AG20443 (cell line): ENCODE measurements at regions not wholly inside any gene's neighbourhood (a gene's known extent, or its start where the extent isn't known, plus 50 kb on each side); places are given as distances from the start of the nearest gene placed in this dataset.

Experiments
- DNase-seq: peaks from one replicate; pipeline ENCODE4 v3.0.0; 2012; ENCODE audit warnings: low spot score, mixed read lengths

- DNase-seq, result no peak
These were observed 153.8 kb downstream of the CEBPB start for GRCh38 chr20:50344232-50345071.

DNA sequence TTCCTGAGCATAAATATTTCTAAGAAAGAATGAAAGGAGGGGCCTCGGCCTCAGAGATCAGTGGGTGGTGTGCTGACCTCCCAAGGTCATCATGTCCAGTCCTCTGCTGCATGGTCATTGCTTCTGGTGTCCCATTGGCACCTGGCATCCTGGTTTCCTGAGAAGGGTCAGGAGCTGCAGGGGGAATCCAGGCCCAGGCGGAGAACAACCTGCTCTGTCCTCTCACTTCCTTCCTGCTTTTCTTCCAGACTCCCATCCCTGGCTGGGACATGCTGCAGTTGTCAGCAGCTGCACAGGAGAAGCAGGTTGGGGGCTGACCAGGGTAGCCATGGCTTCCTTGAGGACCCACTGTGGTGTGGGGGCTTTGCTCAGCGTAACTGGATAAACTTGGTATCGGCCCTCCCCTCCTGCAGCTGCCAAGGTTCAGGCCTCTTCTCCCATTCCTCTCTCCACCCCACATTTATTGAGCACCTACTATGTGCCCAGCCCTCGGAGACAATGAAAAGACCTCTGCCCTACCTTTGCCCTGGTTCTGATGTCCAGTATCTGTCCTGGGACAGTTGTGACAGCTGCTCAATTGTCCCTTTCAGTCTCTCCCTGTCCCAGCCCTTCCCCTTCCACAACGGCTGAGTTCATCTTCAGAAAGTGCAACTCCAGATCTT, 155.2 kb downstream of the CEBPB start:
- DNase-seq, result no peak

- DNase-seq, result peak; percentile 77
These were observed 156.0 kb downstream of the CEBPB start for GRCh38 chr20:50346374-50347283.

DNA sequence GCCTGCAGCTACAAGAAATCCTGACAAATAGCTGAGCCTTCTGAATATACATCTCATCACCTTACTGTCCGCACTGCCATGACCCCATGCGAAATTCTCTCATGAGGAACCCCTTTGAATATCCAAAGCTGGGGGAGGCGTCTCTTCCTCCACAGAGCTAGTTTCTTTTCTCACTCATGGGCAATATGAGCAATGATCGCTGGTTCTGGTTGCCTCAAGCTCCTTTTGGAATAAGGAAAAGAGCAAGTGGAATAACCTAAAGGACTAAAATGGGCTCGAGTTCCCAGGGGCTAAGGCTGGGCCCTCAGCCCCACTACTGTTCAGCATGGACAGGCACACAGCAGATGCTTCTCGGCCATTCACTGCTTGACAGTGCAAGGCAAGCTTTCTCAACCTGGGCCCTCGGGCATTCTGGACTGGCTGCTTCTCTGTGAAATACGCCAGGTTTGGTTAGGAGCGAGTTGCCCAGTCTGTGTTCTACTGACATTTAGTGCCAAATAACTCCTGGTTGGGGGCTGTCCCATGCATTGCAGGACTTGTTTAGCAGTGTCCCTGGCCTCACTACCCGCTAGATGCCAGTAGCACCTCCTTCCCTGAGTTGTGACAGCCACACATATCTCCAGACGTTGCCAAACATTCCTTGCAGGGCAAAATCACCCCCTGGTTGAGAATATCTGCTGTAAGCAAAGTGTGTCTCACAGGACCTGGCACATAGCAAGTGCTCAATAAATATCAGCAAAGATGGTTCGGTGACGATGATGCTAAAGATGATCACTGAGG, 156.8 kb downstream of the CEBPB start:
- no peak for DNase-seq

DNA sequence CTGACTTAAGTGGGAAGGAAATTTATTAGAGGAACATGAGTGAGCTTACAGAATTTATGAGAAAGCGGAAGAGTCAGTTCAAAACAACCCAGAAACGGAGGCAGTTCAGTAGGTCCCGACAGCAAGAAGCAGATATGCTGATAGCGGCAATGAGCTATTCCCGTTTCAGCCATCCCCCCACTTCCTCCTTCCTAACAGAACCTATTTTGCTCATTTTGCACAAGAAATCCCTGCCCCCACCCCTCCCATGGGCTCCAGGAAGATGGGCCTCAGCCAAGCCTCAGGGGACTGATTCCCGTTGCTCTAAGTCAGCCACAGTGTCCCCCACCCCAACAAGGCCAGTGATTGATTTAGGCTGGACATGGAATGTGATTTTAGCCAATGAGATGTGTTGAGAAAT, 157.5 kb downstream of the CEBPB start:
- DNase-seq, result no peak

DNA sequence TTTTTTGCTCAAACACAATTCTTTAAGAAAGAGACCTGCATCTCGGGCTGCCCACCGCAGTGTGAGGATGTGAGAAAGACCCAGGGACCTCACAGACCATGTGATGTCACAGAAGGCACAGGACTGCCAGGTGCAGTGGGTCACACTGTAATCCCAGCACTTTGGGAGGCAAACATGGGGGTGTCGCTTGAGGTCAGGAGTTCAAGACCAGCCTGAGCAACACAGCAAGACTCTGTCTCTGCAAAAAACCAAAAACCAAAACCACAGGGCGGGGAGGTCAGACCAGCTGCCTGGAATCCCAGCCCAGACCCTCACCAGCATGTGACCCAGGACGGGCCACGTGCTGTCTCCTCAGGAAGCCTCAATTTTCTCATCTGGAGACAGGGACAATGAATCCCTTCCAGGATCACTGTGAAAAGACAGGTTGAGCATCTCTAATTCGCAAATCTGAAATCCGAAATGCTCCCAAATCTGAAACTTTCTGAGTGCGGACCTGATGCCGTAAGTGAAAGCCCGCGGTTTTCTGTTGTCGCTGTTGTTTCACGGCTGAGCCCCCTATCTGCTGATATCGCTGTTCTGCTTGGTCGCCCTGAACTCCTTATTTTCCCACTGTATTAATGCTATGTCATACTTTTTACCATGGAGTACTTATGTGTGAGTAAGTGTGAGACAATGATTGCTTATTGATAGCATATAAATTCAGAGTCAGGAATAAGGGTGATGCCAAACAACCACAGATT, 159.5 kb upstream of the PTPN1 start:
- no peak for DNase-seq

- no peak for DNase-seq
These were observed 158.6 kb upstream of the PTPN1 start for GRCh38 chr20:50351541-50351940.

DNA sequence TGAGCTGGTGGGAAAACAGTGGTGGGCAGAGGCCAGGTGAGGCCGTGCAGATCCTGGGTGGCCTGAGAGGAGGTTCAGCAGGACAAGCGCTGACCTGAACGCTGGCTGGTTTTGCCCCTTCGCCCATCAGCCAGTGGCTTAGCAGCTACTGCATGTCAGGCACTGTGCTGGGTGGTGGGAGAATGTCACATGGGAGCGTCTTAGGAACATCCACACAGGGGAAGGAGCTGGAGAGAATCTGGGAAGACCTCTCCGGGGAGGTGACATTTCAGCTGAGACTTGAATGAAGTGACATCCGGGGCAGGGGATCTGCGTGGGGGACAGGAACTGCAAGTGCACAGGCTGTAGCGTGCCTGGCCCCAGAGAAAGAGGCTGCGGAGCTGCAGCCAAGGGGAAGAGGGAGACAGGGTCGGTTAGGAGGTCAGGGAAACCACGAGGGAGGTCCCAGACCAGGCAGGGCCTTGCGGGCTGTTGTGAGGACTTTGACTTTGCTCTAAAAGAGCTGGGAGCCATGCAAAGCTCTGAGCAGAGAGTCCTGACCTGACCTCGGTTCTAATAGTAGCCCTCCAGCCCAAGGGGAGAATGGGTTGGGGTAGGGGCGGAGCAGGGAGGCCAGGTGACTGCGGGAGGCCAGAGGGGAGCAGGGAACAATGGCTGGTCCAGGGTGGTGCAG, 156.8 kb upstream of the PTPN1 start:
- DNase-seq, result no peak

GRCh38 chr20:50354721-50355589, 155.2 kb upstream of the PTPN1 start:
- no peak for DNase-seq

DNA sequence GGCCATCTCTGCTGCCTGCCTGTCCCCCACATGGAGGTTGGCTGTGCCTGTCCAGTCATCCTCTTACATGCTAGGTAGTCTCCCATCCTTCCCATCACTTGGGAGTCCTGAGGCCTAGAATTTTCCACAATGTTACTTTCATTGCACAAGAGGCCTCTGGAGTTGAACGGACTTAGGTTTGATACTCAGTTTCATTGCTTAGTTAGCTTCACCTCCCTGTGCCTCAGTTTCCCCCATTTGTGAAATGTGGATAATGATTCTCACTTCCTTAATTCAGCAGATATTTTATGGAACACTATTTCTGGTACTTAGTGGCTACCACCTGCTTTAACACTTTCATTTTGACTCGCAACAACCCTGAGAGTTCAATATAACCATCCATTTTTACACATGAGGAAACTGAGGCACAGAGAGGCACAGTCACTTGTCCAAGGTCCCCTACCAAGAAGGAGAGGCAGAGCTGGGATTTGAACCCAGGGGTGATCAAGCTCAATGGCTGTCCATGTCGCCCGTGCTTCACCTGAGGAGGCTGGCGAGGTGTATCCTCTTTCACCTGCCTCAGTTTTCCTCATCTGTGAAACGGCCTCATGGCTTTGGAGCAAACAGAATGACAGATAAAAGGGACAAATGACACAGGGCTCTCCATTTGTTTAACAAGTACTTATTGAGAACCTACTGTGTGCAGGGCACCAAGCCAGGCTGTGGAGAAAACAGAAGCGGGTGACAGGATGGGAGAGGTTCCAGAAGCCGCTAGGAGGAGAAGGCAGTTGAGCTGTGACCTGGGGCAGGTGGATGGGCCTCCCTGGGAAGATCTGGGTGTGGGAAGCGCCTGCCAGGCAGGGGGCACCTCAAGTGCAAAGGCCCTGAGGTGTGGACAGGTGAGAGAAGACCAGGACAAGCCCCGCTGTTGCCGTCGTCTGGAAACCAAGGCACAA, 154.3 kb upstream of the PTPN1 start:
- no peak for DNase-seq

DNA sequence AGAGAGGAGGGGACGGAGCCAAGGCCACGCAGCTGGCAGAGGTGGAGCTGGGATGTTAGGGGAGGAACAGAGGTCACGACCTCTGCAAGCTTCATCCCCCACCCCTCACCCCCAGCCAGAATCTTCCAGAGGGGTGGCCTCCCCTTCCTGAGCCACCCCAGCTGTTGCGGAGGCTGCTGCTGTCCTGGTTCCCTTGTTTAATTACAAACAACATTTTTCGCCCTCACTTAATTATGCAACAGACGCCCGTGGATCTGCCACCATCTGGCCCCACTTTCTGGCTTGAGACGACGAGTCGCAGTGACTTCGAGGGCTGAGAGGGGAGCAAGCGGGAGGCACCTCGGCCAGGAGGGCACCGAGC, 153.7 kb upstream of the PTPN1 start:
- no peak for DNase-seq

DNA sequence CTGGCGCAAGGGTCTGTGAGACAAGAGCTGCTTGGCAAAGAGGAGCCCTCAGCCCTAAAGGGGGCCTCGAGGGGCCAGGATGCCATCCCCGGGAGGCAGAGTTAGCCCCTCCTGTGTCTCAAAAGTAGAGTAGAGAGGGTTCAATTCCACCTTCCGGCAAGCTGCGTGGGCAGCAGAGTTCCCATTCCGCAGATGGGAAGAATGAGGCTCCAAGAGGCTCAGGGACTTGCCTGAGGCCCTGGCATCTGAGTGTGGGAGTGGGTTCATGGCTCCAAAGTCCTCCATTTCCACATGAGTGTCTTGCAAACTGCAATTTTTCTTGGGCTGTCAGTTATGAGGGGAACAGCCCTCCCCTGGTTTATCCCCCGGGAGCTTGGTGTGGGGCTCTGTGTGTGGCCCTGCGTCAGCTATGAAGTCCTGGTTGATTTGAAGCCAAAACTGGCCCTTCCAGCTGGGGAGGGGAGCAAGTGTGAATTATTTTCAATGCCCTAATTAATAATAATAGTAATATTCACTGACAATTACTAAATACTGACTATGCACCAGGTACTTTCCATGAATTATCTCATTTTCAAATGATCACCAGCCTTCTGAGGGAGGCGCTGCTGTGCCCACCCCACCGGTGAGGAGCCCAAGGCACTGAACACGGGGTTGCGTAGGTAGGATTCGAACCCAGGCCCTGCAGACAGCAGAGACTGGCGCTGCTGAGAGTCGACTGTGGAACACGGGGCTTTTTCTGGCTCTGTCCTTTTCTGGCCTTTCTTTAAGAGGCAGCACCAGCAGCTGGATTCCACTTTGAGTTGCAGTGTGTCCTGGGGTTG, 153.0 kb upstream of the PTPN1 start:
- no peak for DNase-seq

- no peak for DNase-seq
These were observed 152.4 kb upstream of the PTPN1 start for GRCh38 chr20:50357783-50358161.

GRCh38 chr20:50358166-50358565, 152.0 kb upstream of the PTPN1 start:
- DNase-seq, result no peak

DNA sequence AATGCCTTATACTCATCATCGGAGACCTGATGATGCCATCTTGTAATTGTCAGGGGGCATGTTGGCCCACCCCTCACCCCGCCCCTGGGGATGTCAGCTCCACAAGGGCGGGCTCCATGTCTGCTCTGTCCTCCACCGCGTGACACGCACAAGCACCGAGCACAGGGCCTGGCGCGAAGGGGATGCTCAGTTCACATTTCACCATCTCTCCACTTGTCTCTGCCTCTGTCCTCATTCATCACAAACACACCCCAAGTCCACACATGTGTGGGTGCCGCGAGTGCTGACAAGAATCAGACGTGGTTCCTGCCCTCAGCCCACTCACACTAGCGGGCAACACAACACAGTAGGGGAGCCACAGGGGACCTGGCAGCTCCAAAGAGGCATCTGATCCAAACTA, 151.2 kb upstream of the PTPN1 start:
- DNase-seq, result no peak

GRCh38 chr20:50359607-50360217, 150.5 kb upstream of the PTPN1 start:
- DNase-seq, result no peak

DNA sequence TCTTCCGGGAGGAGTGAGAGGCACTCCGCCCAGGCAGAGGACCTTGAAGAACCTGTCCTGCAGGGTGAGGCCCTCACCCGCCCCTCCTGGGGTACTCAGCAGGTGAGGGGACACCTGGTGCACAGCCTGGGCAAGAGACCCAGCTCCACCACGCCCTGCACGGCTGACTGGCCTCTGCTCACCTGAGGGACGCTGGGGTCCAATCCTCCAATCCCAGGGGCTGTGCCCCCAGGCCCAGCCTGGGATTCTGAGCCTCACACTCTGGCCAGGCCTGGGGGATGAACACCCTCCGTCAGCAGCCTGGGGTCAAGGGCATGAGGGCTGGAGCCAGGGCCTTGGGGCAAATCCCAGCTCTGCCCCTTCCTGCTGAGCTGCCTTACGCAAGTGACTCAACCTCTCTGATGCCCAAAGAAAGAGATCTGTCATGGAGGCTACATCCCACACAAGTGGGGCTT, 149.9 kb upstream of the PTPN1 start:
- no peak for DNase-seq
